GM10266 (cell line): ENCODE measurements at regions not wholly inside any gene's neighbourhood (a gene's known extent, or its start where the extent isn't known, plus 50 kb on each side); places are given as distances from the start of the nearest gene placed in this dataset.
"Not testable (repeated sequence)": the region's sequence is repeated elsewhere in the genome, so short reads cannot be mapped to it uniquely, and the experiment has no call there.

Experiments used
- DNase-seq: peaks from one replicate; pipeline ENCODE4 v3.0.0; 2012; ENCODE audit errors: extremely low spot score
- TF ChIP-seq, protein P1 (sequence below): IDR thresholded peaks from 2 replicates; pipeline ENCODE4 v1.5.1; 2012; ENCODE audit warnings: mild to moderate bottlenecking, low read depth; ENCODE audit not compliant: control insufficient read depth, insufficient read depth; ENCODE audit errors: missing control alignments

DNA sequence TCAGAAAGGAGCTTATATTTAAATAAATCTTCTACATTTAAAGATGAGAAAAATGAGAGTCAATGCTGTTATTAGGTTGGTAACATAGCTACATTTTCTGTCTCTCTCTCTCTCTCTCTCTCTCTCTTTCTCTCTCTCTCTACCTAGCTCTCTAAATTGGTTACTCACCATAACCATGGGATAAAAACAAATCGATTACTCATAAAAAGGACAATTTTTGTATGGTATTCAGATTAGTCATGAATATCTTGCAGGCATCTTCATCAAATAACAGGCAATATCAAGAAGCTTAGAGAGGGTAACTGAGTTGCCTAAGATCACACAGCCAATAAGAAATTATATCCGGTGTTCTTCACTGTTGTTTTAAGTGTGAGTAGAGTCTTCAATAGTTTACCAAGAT is 81.8 kb upstream of the ALCAM start:
- TF ChIP-seq, protein P1, sequence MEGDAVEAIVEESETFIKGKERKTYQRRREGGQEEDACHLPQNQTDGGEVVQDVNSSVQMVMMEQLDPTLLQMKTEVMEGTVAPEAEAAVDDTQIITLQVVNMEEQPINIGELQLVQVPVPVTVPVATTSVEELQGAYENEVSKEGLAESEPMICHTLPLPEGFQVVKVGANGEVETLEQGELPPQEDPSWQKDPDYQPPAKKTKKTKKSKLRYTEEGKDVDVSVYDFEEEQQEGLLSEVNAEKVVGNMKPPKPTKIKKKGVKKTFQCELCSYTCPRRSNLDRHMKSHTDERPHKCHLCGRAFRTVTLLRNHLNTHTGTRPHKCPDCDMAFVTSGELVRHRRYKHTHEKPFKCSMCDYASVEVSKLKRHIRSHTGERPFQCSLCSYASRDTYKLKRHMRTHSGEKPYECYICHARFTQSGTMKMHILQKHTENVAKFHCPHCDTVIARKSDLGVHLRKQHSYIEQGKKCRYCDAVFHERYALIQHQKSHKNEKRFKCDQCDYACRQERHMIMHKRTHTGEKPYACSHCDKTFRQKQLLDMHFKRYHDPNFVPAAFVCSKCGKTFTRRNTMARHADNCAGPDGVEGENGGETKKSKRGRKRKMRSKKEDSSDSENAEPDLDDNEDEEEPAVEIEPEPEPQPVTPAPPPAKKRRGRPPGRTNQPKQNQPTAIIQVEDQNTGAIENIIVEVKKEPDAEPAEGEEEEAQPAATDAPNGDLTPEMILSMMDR, result no peak

DNA sequence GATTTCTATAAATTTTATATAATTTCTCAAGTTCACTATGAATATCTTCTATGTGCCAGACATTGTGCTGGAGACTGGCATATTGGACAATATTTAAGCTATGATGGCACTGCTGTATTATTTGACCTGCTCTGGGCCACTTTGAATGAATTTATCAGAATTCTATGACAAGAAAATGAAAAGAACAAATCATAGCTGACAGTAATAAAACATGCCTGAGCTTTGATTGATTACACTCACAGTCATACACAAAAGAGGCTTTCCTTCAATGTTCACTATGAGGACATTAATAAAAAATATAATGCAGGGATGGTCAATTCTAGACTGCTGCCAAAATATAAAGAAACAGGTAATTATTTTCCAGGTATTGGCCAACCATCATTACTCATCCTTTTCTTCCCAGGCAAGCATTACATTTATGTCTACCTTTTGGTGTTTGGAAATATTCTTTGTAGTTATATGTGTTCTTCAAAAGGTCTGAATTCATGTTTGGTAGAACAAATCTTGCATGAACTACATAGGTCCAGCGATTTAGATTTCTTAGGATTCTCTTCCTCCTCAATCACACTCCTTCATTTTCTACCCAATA is 81.0 kb upstream of the ALCAM start:
- DNase-seq, result no peak
- TF ChIP-seq, protein P1, result no peak

More for the DNA sequence above, 81.8 kb upstream of the ALCAM start:
- DNase-seq, result no peak

DNA sequence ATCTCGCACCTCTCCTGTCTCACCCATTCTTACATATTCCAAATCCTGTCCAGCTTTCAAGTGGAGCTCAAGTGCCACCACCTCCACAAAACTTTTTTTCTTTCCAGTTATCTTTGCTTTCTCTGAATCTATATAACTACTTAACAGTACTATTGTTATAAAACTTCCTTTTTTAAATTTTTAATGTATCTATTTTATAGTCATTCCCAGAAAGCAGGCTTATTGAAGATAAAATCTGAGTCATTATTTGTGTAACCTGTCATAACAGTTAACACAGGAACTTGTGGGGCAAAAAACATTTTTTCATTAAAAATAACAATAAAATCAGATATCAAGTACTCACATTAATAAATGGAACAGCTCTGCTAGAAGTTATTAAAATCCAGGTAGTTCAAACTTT is 73.3 kb upstream of the ALCAM start:
- TF ChIP-seq, protein P1, result no peak
- DNase-seq, result no peak

DNA sequence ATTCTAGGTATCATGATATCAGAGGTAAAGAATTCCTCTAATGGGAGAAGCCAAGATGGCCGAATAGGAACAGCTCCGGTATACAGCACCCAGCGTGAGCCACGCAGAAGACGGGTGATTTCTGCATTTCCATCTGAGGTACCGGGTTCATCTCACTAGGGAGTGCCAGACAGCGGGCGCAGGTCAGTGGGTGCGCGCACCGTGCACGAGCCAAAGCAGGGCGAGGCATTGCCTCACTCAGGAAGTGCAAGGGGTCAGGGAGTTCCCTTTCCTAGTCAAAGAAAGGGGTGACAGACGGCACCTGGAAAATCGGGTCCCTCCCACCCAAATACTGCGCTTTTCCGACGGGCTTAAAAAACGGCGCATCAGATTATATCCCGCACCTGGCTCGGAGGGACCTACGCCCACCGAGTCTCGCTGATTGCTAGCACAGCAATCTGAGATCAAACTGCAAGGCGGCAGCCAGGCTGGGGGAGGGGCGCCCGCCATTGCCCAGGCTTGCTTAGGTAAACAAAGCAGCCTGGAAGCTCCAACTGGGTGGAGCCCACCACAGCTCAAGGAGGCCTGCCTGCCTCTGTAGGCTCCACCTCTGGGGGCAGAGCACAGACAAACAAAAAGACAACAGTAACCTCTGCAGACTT is 70.4 kb upstream of the ALCAM start:
- DNase-seq, result not testable (repeated sequence)

DNA sequence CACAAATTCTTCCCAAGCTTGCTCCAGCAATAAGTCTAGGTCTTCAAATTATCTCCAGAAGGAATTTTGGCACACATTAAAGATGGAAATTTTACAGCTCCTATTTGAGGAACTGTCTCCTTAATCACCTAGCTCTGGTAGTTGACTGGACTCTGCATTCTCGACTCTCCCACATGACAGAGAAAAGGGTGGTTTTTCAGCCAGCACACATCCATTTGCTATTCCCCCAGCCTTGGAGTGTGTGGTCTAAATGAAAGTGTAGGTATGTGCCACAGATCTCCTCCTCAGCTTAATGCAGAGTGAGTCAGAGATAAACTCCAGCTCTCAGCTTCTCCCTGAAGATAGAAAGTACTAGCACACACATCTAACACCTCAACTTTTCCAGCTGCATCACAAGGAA is 62.2 kb upstream of the ALCAM start:
- TF ChIP-seq, protein P1, result no peak
- DNase-seq, result no peak

DNA sequence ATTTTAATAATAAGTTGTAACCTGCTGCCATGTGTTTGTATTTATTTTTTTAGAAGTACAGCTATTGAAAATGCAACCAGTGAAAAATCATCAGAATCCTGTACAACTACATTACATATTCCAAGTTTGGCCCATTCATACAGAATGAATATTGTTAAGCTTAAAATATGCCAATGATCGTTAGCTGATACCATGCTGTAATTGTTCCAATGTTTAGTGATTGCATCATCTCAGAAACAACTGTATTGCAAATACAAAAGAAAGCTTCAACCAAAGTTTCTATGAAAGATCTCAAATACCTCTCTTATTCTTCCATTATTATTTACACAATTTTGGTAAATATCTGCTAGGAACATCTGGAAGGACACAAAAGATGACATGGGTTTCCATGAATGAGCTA is 51.6 kb upstream of the ALCAM start:
- TF ChIP-seq, protein P1, result no peak
- no peak for DNase-seq

DNA sequence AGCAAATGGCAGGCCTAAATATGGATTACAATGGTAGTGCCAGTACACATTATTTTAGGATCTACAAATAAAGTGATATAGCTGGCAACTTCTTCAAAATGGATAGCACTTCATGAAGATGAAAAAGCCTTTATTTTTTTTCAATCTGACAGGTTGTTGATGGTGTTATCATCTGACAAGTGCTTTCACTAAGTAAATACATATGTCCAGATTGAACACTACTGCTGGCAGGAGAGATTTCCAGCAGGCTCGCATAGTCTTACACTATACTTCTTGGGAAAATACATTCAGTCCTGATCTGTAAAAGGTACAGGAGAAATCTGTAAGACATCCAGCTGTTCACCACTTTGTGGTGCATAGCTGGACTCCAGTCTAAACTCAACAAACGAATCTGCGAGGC is 50.9 kb upstream of the ALCAM start:
- no peak for DNase-seq
- TF ChIP-seq, protein P1, result no peak
